IPS-18a (cell line): ENCODE measurements at regions not wholly inside any gene's neighbourhood (a gene's known extent, or its start where the extent isn't known, plus 50 kb on each side); places are given as distances from the start of the nearest gene placed in this dataset.

ENCODE experiments used
- H3K27ac ChIP-seq: one replicate; pipeline ENCODE4 v1.5.1; 2013; ENCODE audit warnings: low read length
- H3K27me3 ChIP-seq: one replicate; pipeline ENCODE4 v1.6.1; 2013; ENCODE audit warnings: mild to moderate bottlenecking, low read length; ENCODE audit not compliant: control insufficient read depth, insufficient read depth
- H3K36me3 ChIP-seq: one replicate; pipeline ENCODE4 v1.6.1; 2013; ENCODE audit warnings: low read depth, low read length; ENCODE audit not compliant: control insufficient read depth
- H3K4me1 ChIP-seq: one replicate; pipeline ENCODE4 v1.6.1; 2013; ENCODE audit warnings: low read depth, low read length; ENCODE audit not compliant: control insufficient read depth
- H3K4me3 ChIP-seq: one replicate; pipeline ENCODE4 v1.5.1; 2013; ENCODE audit warnings: low read length
- H3K9ac ChIP-seq: one replicate; pipeline ENCODE4 v1.6.1; 2013; ENCODE audit warnings: mild to moderate bottlenecking, low read length, moderate library complexity
- H3K9me3 ChIP-seq: one replicate; pipeline ENCODE4 v1.6.1; 2013; ENCODE audit warnings: low read depth, low read length; ENCODE audit not compliant: control insufficient read depth

GRCh38 chr2:12066986-12067385, 320.6 kb downstream of the LPIN1 start:
- Histone ChIP-seq H3K4me1 (no peaks in the 10 kb centered on the region), H3K27ac (no peak overlapping the region), H3K27me3 (no peaks in the 10 kb centered on the region), H3K4me3 (no peak overlapping the region), H3K9ac (no peak overlapping the region), H3K36me3 (no peaks in the 10 kb centered on the region), H3K9me3 (no peaks in the 10 kb centered on the region)

DNA sequence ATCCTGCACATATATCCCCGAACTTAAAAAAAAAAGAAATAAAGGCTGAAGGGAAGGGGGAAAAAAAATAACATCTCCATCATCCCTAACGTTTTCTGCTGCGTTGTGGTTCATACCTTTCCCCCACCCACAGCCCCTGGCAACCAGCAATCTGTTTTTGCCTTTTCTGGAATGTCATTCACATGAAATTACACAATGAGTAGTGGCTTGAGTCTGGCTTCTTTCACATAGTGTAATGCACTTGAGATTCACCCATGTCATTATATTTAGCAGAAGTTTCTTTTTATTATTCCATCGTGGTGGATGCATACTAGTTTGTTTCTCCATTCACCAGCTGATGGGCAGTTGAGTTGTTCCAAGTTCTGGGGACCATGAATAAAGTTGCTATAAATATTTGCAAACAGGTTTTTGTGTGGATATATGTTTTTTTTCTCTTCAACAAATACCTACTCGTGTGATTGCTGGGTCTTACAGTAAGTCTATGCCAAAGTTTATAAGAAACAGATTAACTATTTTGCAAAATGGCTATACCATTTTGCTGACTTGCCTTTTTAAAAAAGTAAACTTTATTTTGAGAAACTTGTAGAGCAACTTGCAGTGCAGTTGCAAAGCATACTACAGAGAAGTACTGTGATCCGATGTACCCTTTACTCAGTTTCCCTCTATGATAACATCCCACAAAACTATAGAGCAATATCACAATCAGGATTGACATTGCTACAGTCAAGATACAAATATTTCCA, 322.5 kb downstream of the LPIN1 start:
- no peaks in the 10 kb centered on the region for H3K9me3 ChIP-seq
- H3K4me3 ChIP-seq = no peak overlapping the region
- H3K36me3 ChIP-seq = no peaks in the 10 kb centered on the region
- no peak overlapping the region for H3K27ac ChIP-seq
- H3K4me1 ChIP-seq = no peaks in the 10 kb centered on the region
- H3K27me3 ChIP-seq = no peaks in the 10 kb centered on the region
- H3K9ac ChIP-seq = no peak overlapping the region

DNA sequence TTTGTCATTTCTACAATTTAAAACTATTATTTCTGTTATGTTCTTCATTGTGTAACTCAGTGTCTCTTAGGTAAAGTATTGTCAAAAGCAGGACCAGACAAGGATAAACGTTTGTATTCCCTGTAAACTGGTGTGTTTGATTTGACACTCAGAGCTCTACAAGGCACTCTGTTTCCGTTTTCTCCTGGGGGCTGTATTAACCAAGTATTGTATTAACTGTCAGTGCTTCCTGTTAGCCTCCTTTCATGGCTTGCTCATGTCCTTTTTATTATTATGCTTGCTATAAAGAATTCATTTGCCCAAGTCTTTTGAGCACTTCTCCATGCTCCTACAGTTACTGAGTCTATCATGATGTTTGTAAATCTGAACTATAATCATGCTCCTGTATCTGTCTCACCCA, 323.7 kb downstream of the LPIN1 start:
- H3K36me3 ChIP-seq = no peaks in the 10 kb centered on the region
- no peaks in the 10 kb centered on the region for H3K9me3 ChIP-seq
- H3K4me1 ChIP-seq = peaks cover 5% of the 10 kb centered on the region
- H3K4me3 ChIP-seq = no peak overlapping the region
- H3K9ac ChIP-seq = no peak overlapping the region
- H3K27ac ChIP-seq = no peak overlapping the region
- no peaks in the 10 kb centered on the region for H3K27me3 ChIP-seq

DNA sequence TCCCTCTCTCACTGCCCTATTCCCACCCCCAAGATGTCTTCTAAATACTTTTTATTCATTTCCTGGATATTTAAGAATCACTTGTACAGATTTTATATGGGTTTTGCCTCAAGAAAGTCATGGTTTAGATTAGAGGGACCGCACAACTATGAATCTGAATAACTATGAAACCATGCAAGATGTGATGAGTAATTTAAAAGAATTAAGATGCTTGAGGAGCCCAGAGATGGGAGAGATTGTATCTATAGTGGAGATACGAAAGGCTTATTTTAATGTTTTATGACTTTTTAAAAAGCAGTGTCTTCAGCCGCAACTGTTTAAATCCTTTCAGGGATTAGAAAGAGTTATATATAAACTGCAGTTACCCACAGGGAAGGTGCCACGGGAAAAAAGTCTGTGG, 324.1 kb downstream of the LPIN1 start:
- Histone ChIP-seq H3K9me3 (no peaks in the 10 kb centered on the region), H3K4me3 (no peak overlapping the region), H3K27me3 (no peaks in the 10 kb centered on the region), H3K9ac (no peak overlapping the region), H3K36me3 (no peaks in the 10 kb centered on the region), H3K27ac (no peak overlapping the region), H3K4me1 (peaks cover 5% of the 10 kb centered on the region)

DNA sequence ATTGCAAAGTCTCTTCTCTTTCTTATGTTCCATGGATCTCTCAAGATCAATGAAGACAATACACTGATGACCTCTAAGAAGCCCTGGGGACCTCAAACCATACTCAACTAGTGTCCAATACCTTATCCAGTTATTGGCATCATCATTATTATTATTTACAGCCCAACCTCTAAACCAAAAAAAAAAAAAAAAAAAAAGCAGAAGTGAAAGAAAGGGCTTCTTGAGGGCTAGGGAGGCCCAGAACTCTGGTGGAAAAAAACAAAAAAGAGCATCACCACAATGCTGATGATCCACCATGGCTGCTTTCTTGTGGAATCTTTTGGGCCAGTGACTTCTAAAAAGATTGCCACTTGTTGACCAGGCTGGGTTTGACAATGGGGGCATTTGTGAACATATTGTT, 324.9 kb downstream of the LPIN1 start:
- Histone ChIP-seq H3K36me3 (no peaks in the 10 kb centered on the region), H3K27ac (no peak overlapping the region), H3K4me1 (peaks cover 5% of the 10 kb centered on the region), H3K9me3 (no peaks in the 10 kb centered on the region), H3K9ac (no peak overlapping the region), H3K27me3 (no peaks in the 10 kb centered on the region), H3K4me3 (no peak overlapping the region)

DNA sequence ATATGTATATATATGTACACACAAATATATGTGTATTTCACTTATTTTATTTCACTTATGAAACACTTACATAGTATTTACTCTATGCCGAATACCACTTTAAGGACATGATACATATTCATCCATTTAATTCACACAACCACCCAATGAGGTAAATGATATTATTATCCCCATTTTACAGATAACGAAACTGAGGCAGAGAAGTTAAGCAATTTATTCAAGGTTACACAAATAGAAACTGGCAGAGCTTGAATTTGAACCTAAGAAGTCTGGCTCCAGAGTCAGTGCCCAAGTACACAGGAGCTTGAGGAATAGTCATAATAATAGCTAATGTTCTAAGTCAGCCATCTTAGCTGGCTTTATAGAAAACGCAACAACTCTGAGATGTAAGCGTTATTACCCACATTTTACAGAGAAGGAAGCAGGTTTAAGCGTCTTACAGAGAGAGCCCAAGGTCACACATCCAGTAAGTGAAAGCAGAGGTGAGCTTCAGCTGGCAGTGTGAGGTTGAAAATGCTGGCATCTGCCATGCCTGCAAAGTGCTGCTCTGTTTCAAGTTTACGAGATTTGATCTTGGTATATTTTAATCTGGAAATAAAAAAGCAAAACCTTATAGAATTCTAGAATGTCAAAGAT, 326.9 kb downstream of the LPIN1 start:
- Histone ChIP-seq H3K4me1 (peaks cover 5% of the 10 kb centered on the region), H3K4me3 (no peak overlapping the region), H3K36me3 (no peaks in the 10 kb centered on the region), H3K9me3 (no peaks in the 10 kb centered on the region), H3K27ac (no peak overlapping the region), H3K27me3 (no peaks in the 10 kb centered on the region), H3K9ac (no peak overlapping the region)

DNA sequence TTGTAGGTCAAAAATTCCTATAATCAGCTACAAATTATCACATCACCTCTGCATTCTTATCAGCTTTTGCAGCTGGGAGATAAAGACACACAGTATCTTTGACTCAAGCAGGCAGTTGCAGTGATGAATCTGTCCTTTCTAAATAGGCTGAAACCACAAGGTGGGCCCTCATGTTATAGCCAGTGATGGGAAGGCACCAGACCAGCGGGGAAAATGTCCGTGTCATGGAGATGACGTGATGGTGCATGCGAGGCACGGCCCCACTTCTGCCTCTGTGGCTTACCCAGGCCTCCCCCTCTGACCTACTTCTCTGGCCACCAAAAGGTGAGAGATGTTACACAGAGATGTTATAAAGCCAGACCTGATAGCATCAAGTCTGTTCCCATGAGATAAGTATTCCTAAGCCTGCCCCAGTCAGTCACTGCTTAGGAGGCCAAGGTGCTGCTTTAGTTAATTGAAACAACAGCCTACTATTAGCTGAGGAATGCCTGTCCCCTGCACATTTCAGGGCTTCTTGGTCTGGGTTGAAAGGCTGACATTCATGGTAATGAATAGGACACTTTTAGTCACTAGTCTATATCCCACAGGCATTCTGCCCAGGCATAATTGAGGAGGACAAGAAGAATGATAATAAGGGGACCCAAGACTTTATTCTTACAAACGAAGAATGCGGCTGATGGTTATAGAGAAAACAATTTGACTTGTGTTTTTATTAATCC, 327.9 kb downstream of the LPIN1 start:
- H3K27me3 ChIP-seq = no peaks in the 10 kb centered on the region
- no peak overlapping the region for H3K27ac ChIP-seq
- no peak overlapping the region for H3K4me3 ChIP-seq
- H3K9me3 ChIP-seq = no peaks in the 10 kb centered on the region
- no peaks in the 10 kb centered on the region for H3K36me3 ChIP-seq
- peaks cover 5% of the 10 kb centered on the region for H3K4me1 ChIP-seq
- no peak overlapping the region for H3K9ac ChIP-seq

DNA sequence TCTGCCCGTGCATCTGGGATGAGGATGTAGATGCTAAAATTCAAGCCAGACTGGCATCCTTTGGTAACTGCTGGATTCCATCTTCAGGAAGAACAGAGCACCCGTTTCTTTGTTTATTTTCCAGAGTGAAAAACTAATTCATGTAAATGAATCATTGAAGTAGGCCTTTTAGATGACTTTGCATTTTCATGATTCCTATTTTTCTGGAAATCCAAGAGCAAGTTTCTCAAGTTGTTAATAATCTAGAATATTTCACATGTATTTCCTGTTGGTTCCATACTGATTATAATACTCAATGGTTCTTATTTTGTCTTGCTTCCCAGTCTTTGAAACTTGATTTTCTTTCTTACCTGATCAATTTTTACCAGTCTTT, 328.4 kb downstream of the LPIN1 start:
- no peak overlapping the region for H3K9ac ChIP-seq
- H3K36me3 ChIP-seq = no peaks in the 10 kb centered on the region
- H3K4me1 ChIP-seq = peaks cover 5% of the 10 kb centered on the region
- H3K27ac ChIP-seq = no peak overlapping the region
- H3K4me3 ChIP-seq = no peak overlapping the region
- no peaks in the 10 kb centered on the region for H3K27me3 ChIP-seq
- H3K9me3 ChIP-seq = no peaks in the 10 kb centered on the region

GRCh38 chr2:12075603-12076002, 329.2 kb downstream of the LPIN1 start:
- Histone ChIP-seq H3K9me3 (no peaks in the 10 kb centered on the region), H3K36me3 (no peaks in the 10 kb centered on the region), H3K27ac (no peak overlapping the region), H3K4me3 (no peak overlapping the region), H3K9ac (no peak overlapping the region), H3K4me1 (peaks cover 5% of the 10 kb centered on the region), H3K27me3 (no peaks in the 10 kb centered on the region)

DNA sequence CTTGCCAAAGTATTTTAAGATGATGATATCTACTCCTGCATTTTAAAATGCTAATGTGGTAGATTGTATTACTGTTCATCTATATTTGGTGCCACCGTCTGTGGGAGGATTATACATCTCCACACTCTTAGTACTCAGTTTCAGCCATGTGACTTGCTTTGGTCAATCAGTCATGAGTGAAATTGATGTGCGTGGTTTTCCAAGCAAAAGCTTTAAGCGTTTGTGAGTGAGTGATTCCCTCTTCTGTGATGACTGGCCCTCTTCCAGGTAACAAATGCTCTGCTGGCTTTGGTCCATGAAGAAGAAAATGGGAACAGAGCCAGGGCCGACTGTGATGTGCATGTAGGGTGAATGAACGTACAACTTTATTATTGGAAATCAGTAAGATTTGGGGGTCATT, 330.4 kb downstream of the LPIN1 start:
- no peaks in the 10 kb centered on the region for H3K27me3 ChIP-seq
- H3K27ac ChIP-seq = no peak overlapping the region
- no peaks in the 10 kb centered on the region for H3K36me3 ChIP-seq
- H3K9ac ChIP-seq = no peak overlapping the region
- H3K4me3 ChIP-seq = no peak overlapping the region
- peaks cover 12% of the 10 kb centered on the region for H3K4me1 ChIP-seq
- no peaks in the 10 kb centered on the region for H3K9me3 ChIP-seq

DNA sequence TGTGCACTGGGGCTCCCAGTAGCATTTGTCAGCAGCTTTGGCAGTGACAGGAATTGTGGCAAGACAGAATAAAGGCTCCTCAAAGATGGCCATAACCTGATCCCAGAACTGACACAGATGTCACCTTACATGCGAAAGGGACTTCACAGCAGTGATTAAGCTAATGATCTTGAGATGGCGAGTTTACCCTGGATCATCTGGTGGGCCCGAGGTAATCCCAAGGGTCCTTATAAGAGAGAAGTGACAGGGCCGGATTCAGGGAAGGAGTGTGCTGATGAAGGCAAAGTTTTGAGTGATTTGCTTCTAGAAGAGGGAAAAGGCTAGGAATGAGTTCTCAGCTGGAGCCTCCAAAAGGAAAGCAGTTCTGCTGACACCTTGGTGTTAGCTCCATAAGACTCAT, 333.9 kb downstream of the LPIN1 start:
- no peaks in the 10 kb centered on the region for H3K36me3 ChIP-seq
- H3K9me3 ChIP-seq = no peaks in the 10 kb centered on the region
- no peak overlapping the region for H3K9ac ChIP-seq
- H3K4me1 ChIP-seq = peaks cover 25% of the 10 kb centered on the region
- H3K27me3 ChIP-seq = no peaks in the 10 kb centered on the region
- H3K27ac ChIP-seq = no peak overlapping the region
- H3K4me3 ChIP-seq = no peak overlapping the region
